Hepatic stellate cell (primary cell): ENCODE measurements at regions not wholly inside any gene's neighbourhood (a gene's known extent, or its start where the extent isn't known, plus 50 kb on each side); places are given as distances from the start of the nearest gene placed in this dataset.
"Not testable (repeated sequence)": the region's sequence is repeated elsewhere in the genome, so short reads cannot be mapped to it uniquely, and the experiment has no call there.

Source experiments
- DNase-seq: peaks from one replicate; pipeline ENCODE4 v3.0.0; 2011; ENCODE audit warnings: low spot score

DNA sequence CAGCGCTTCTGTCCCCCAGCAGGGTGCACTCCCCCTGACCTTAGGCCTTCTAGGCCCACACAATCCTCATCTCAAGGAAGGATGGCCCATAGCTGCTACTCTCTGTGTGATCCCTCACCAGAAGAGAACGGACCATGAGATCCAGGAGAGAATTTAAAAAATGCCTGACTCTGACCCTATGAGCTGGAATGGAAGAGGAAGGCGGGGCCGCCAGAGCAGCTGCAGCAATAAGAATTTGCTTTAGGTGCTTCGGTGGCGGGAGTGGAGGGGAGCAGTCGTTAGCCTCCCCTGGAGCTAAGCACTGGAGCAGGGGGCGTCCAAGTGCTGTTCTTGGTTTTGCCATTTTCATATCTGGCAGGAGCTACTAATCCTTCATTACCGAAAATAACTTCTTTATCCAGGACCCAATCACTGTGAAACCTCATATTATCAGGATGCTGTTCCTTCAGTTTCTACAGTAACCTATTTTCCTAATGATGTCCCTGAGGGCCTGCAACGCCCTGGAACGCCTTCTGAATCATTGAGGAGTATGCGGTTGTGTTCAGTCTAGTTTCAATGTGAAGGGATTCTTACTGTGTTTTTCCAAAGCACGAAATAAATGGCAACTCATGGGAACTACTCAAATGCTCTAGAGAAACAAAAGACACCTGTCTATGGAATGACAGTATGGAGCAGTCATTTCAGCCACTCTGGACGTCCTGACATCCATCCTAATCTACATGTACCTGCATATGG lies 105.1 kb upstream of the SIX2 start:
- no peak for DNase-seq

DNA sequence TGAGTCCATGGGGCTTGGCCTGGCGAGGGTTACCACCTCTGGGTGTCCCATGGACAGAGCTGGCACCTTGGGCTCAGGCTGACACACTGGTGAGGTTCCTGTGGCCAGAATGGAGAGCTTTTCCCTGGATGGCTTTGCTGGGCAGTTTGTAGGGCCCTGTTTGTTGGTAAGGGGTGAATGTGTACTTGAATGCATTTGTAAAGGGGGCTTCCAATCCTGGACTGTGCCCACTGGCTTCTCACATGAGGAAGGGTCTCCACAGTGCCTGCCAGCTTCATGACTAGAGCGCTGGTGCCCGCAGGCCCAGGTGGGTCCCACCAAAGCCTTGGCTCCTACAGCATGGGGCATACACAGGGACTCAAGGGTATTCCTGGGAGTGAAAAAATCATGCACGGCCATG lies 103.5 kb upstream of the SIX2 start:
- no peak for DNase-seq

DNA sequence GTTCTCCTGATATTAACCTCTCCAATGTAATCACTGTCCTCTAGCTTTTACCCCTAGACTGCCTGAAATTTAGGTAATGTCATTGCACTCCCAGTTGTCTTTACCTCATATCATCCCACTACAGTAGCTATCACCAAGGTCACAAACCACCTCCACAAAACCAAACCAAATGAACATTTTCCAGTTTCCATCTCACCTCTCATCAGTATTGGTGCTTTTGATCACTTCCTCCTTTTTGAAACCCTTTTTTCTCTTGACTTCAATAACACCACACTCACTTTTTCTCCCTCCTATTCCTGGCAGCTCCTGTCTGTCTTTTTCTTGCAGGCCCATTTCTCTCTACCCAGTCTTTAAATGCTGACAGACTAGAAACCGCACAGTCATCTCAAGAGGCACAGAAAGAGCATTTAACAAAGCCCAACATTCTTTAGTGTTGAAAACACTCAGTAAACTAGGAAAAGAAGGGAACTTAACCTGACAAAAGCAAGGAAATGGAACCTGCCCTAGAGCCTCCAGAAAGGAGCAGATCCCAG lies 95.9 kb upstream of the SIX2 start:
- no peak for DNase-seq

DNA sequence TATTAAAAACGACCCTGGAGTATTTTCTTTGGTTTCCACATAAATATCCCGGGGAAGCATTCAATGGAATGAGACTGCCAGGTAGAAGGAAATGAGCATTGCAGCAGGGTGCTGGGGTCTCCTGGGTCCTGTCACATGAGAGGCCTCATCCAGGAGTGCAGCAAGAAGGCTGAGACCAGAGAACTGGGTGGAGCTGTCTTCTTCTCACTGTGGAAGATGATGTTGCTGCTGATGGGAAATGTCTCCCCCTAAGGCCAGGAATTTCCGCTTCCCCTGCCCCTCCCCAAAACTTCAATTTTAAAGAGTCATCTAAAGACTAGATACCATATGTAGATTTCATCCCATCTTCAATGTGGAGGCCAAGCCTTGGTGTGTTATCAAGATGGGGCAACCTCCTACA lies 95.2 kb upstream of the SIX2 start:
- DNase-seq: no peak

DNA sequence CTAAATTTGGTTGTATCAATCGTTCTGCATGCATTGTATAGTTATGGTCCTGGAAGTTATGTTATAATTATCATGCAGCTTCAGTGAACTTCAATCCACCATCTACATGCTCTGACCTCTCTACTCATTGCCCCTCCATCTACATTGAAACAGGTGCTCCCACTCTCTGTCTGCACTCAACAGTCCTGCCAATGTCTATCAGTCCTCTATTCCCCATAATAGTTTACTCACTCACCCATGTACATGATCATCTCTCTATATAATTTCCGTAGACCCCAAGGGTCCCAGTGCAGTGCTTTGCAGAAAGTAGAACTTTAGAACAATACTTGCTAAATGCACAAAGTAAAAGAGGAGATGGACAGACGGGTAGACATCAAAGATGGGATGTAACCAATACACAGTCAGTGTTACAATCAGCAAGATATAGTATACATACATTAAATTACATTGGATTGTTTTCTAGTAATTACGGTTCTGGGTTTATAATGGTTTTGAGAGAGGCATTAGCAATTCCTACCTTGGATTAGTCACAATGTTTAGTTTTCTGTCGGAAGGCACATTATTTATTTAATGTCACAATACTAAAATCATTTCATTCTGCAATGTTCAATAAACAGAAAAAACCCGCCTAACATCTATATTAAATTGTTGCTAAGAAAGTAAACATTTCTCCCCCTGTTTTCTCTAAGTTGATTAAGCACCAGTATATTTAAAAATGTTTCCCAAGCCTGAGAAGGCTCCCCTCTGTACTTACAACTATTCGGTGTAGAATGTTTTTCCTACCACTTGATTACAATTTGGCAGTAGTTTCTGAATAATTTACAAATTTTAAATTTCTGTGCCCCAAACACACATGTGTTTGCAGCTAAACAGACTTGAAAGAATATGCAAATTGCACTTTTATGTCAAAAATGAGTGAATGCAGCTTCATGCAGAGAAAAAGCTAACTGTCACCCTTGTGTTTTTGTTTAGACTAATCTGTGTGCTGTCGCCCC lies 94.4 kb upstream of the SIX2 start:
- no peak for DNase-seq

DNA sequence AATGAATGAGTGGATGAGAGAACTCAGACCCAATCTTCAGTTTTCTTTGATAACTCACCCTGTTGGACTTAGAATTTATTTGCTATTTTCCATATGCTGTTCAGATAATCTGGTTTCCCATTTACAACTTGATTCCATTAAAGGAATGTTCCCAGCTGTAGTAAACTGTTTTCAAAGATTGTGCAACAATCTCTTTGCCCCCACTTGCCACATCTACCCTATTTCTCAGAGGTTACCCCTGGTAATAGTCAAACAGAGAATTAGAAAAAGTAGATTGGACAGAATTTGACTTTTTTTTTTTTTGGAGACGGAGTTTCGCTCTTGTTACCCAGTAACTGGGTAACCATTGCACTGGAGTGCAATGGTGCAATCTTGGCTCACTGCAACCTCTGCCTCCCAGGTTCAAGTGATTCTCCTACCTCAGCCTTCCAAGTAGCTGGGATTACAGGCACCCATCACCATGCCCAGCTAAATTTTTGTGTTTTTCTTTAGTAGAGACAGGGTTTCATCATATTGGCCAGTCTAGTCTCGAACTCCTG lies 93.4 kb upstream of the SIX2 start:
- no peak for DNase-seq

DNA sequence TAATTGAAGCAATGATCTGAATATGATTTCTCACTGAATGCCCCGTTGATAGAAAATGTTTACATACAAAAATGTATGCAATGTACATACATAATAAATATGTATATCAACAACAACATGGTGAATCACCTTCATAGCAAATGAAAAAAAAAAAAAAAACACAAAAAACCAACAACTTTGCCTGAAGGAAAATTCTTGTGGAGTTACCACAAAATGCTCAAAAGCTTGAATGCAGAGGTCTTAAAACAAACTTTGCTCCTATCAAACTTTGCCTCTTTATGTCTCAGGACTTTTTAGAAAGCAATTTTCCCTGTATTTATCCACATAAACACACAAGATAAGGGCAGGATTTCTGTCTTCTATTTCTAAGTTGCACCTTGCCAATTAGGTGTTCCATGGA lies 92.9 kb upstream of the SIX2 start:
- no peak for DNase-seq

DNA sequence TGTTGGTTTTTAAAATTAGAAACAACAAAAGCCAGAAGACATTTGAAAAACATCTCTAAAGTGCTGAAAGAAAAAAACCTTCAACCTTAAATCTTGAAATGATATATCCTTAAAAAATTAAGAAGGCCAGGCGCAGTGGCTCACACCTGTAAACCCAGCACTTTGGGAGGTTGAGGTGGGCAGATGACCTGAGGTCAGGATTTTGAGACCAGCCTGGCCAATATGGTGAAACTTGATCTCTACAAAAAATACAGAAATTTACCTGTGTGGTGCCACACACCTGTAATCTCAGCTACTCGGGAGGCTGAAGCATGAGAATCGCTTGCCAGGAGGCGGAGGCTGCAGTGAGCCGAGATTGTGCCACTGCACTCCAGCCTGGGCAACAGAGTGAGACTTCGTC lies 87.7 kb upstream of the SIX2 start:
- DNase-seq: no peak

DNA sequence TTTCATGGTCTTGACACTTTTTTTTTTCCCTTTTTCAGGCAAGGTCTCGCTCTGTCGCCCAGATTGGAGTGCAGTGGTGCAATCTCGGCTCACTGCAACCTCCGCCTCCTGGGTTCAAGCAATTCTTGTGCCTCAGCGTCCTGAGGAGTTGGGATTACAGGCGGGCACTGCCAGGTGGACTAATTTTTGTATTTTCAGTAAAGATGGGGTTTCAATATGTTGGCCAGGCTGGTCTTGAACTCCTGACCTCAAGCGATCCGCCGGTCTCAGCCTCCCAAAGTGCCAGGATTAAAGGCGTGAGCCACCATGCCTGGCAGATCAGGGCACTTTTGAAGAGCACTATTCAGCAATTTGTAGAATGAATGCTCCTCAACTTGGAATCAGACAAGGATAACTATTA lies 86.8 kb upstream of the SIX2 start:
- DNase-seq: not testable (repeated sequence)

DNA sequence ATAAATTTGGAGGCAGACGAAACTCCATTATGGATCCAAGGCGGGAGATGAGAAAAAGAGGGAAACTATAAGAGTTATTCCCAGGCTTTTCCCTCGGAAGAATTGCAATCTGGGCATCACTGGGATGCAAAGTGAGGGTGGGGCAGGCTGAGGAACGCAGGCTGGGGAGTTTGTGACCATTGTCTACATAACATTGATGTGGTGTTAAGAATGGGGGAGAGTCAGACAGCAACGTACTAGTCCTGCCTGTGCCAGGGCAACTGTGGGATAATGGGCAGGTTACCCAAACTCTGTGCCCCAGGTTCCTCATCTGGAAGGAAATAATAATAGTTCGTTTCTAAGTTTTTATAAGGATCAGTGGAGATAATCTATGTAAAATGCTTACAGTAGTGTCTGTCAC lies 84.4 kb upstream of the SIX2 start:
- no peak for DNase-seq

DNA sequence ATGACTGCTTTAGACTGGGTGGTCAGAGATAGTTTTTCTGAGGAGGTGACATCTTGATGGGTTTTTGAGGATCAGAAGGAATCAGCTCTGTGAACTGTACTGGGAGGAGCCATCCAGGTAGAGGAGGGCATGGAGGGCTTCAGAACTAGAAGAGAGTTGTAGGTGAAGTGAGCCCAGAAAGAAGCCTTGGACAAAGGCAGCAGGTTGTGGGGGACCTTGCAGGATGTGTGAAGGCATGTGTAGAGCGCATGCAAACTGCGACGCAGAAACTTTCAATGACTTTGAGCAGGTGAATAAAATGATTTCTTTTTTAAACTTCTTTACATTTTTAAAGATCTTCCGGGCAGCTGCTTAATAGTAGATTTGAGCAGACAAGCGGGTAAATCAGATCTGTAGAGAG lies 83.9 kb upstream of the SIX2 start:
- DNase-seq: no peak

DNA sequence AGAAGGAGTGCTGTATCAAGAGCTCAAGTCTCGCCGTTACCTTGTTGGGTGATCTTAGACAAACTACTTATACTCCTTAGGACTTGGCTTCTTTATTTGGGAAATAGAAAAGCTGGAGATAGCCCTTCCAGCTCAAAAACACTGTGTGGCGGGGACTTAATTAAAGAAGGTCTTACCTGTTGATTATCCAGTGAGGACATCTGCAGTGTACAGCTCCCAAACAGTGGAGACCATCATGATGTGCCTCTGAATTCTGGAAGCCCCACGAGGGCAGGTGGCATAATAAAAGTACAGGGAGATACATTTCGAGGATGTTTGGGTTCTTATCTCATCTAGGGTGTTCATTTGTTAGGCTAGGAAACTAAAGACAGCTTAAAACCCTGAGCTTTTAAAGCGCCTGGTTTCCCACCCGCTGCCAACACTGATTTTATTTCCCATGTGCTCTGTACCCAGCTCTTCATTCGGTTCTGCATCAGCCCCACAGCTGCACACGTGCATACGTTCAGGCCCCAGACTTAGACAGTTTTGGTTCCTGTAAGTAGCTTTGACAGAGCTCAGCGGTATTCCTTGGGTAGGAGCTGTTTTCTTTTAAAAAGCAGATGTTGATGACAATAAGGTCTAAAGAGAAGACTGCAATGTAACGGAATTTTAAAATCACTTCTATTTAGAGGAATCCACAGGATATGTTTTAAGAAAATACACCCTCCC lies 80.5 kb upstream of the SIX2 start:
- DNase-seq: no peak

DNA sequence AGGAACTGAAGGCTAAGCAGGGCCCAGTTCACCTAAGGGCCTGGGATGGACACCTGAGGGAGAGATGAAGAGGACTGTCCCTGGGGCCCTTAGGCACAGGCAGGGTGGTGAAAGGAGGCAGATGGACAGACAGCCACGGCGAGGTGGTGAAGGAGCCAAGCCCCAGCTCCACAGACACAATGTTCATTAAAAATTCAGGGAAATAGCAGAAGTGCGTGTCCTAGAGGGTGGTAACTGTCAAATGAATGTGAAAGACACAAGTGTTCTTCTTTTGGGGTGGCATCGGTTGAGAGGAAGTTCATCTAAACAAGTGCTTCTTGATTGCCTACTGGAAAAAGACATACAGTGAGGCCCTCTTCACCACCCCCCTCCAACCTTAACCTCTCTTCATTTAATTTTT lies 76.2 kb upstream of the SIX2 start:
- DNase-seq: no peak

DNA sequence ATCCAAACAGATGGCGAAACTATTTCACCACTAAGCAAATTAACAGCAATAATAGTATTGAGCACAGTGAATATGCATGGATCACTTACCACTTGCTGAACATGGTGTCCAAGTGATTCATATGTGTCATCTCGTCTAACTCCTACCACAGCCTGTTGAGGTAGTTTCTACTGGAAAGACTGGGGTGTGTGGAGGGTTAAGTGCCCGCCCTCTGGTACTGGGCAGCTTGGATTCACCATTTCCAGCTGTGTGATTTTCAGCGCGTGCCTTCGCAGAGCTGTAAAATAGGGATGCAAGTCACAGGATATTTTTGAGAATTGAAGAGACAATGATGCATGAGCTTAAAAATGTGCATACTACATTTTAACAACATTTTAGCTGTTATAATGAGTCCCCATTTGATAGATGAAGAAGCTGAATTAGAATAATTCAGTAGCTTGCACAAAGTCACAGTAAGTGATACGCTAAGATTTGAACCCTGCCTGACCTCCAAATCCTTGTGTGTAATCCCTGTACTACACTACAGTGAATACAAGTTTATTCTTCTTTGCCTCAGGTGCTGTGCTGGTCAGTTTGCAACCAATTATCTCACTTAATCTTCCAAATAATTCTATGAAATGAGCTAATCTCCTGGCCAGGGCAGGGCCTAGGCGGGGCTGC lies 75.2 kb upstream of the SIX2 start:
- no peak for DNase-seq

DNA sequence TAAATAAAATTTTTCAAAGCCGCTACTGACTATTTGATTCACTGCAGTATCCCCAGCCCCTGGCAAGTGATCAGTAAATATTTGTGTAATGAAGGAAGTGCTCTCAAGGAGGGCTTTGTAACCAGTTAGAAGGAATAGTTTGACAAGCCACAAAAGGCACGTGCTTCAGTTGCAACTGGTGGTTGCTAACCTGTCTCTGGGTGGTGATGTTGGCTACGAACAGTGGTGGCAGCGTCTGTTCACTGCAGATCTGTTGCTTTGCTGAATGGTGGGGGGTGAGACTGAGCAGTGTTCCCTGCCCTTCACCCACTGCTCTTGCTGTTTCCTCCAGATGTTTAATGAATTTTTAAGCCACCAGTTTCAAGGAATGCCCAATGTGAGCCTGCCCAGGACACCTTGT lies 73.9 kb upstream of the SIX2 start:
- DNase-seq: no peak

DNA sequence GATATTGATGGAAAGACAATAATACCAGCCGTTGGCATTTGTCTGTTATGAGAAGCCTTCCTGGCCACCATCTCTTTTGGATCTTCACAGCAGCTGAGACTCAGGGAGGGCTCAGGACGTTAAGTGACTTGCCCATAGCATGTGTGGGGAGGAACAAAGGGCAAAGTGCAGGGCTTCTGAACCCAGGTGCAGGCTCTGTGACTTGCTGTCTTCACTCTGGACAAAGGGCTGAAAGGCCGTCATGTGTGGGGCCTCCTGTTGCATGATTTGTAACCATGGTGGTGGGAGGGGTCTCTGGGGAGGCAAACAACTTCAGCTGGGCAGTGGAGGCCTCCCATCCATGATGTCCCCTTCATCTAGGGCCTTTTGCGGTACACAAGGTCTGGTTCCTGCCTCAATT lies 65.5 kb upstream of the SIX2 start:
- no peak for DNase-seq

DNA sequence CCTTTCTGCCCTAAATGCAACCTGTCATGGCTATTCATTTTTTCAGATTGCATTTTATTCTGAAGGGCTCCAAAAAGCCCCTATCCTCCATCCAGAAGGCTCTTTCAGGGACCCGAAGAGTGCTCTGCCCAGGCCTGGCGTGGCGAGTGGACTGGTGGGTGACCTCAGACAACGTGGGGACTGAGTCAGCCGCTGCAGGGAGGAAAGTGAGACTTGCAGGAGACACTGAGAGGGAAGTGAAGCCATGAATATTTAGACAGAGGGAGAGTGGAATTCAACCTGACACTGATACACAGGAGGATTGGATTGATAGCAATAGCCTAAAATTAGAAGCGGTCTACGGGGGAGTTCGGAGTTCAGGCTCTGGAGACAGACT lies 63.6 kb upstream of the SIX2 start:
- DNase-seq: no peak

DNA sequence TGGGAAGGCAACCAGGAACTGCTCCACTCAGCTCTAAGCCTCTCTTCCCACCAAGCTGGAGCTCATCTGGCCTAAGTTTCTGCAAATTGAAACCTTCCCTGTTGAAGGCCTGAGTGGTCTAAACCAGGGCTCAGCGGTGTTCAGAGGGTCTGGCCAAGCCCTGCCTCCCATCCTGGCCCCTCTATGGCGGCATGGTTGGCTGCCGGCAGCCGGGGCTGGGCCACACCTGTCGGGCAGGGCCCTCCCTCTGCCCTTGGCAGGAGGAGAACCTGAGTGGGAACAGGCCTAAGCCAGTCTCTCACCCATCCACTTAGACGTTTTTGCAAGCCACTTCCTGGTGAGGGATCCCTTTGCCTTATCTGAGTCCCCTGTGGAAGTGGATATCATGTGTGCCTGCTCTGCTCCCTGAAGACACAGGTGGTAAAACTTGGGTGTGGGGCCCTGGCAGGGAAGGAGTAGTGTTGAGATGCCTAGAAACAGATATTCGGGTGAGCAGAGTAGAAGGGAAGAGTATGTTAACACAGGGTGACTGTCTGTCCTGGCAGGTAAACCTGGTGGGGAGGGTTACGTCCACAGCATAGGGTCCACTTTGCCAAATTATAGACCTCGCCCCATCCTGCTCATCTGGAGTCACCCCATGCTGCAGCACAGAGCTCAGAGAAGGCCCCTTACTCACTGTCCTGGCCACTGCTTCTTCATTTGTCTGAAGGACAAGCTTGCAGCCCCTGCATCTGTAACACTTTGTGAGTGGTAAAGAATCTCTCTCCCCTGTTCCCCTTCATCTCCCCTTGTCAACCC lies 63.0 kb upstream of the SIX2 start:
- no peak for DNase-seq

DNA sequence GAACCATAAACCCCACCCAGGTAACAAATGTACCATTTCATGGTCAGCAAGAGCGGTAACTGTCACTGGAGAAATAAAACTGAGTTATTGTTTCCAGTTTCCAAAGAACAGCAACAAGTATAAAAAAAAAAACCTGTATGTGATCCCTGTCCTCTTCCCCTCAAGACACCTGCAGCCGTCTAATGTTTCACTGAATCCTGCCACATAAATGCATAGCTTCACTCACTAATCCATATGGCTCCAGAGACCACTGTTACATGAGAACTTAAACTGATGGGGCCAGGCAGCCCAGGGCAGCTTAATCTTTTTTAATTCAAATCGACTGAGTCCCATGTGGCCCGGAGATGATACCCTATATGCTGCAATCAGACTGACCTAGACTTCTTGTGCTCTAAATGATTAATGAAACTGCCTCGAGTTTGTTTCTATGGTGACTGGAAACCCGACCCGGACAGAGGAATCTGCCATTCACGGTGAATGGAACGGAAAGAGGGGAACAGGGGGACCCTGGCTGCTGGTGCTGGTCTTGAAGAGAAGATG lies 60.9 kb upstream of the SIX2 start:
- DNase-seq: peak; percentile 35

DNA sequence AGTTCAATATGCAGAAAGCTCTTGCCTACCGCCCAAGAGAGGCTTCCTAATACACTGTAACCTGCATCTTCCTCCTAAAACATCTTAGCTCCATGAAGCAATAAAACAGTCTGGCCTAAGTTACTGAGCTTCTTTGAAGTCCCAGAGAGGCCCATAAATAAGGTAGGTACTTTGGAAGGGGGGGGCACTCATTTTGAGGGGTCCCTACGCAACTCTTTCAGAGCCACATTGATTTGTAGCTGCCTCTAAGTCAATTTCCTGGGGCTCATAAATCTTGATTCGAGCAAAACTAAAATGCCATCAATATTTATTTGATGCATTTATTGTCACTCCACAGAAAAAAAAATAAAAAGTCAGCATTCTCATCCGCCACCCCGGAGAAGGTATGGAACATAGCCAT lies 60.4 kb upstream of the SIX2 start:
- DNase-seq: no peak
